ENCODE measurements at regions not wholly inside any gene's neighbourhood (a gene's known extent, or its start where the extent isn't known, plus 50 kb on each side); places are given as distances from the start of the nearest gene placed in this dataset.
A peak's percentile ranks its signal among the peaks of the same experiment; 100 is the strongest.

DNA sequence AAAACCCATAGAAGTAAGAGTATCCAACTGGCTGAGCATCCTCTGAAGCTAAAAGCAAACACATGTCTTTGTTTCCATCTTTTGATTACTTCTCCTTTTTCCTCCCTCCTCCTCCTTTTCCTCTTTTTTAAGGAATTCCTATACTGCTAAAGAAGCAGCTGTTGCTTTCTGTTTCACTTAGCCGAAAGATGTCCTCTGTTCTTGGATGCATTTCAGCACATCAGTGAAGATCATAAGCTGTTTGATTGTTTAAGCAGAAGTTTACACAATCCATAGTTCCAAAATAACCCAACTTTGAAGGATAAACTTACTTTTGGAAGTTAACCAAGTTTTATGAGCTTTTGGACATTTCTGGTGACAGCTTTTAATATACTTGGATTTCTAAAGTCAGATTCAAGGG is 55.1 kb upstream of the TNIP3 start:
- H3K79me2 ChIP-seq (ENCODE audit: insufficient read depth): no peaks in the 10 kb centered on the region
- 93 to 100% methylated on average over 1 of the region's 1 CpG for WGBS, 2 experiments (ENCODE audit: low coverage in 1 of 2, low lambda C conversion rate in 2 of 2, missing lambda C conversion rate in 2 of 2)
- H3K9me2 ChIP-seq (ENCODE audit: insufficient read depth): no peaks in the 10 kb centered on the region
- no peak overlapping the region for H3K27ac ChIP-seq
- peaks cover 16% of the 10 kb centered on the region for H3F3A ChIP-seq (ENCODE audit: insufficient read depth)
- H3K27me3 ChIP-seq (replicated peaks; ENCODE audit: insufficient read depth): no peaks in the 10 kb centered on the region
- no peak overlapping the region for H3K4me2 ChIP-seq (ENCODE audit: unreplicated experiment)
- DNase-seq: no peak
- H2AFZ ChIP-seq: no peak overlapping the region
- peaks cover 15% of the 10 kb centered on the region for H3K4me1 ChIP-seq (ENCODE audit: insufficient read depth)
- in situ Hi-C loops (cut with MboI): no loop called here
- H3K9ac ChIP-seq: no peak overlapping the region
- no peaks in the 10 kb centered on the region for H4K20me1 ChIP-seq (ENCODE audit: insufficient read depth)
- no peaks in the 10 kb centered on the region for H3K36me3 ChIP-seq (ENCODE audit: low read depth)
- H3K9me3 ChIP-seq (ENCODE audit: low read depth): no peaks in the 10 kb centered on the region
- H3K4me3 ChIP-seq: no peak overlapping the region
- no peak for TF ChIP-seq EZH2 (IDR thresholded peaks at IDR 0.05; ENCODE audit: insufficient read depth, poor library complexity, severe bottlenecking)
- no peak for TF ChIP-seq EZH2phosphoT487 (IDR thresholded peaks at IDR 0.05; ENCODE audit: insufficient read depth, low read depth)

DNA sequence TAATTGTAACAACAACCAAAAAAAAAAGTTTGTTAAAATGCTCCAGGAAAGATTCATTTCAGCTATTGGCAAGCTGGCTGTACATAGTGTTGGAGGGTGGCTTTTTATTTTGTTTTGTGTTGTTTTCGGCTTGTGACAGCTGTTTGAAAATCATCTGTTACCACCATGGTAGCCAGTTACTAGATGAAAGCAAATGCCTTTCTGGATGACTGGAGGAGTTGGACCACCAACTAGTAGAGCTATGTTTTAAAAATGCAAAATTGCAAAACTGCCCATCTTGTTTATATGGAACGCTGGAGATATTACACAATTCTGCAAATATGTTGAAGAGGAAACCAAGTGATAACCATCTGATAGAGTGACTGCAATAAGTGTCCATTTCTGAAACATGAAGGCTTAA is 53.2 kb upstream of the TNIP3 start:
- Histone ChIP-seq H3K9me3 (ENCODE audit: low read depth) (no peaks in the 10 kb centered on the region), H3K79me2 (ENCODE audit: insufficient read depth) (no peaks in the 10 kb centered on the region), H3K4me3 (peak overlapping the region; percentile 38), H2AFZ (peak overlapping the region; percentile 49), H3K9me2 (ENCODE audit: insufficient read depth) (no peaks in the 10 kb centered on the region), H4K20me1 (ENCODE audit: insufficient read depth) (no peaks in the 10 kb centered on the region), H3F3A (ENCODE audit: insufficient read depth) (peaks cover 16% of the 10 kb centered on the region), H3K27me3 (replicated peaks; ENCODE audit: insufficient read depth) (no peaks in the 10 kb centered on the region), H3K9ac (no peak overlapping the region), H3K4me1 (ENCODE audit: insufficient read depth) (peaks cover 21% of the 10 kb centered on the region), H3K36me3 (ENCODE audit: low read depth) (no peaks in the 10 kb centered on the region), H3K4me2 (ENCODE audit: unreplicated experiment) (peak overlapping the region; percentile 63), H3K27ac (peak overlapping the region; percentile 35)
- DNase-seq: peak; percentile 76
- TF ChIP-seq EZH2 (IDR thresholded peaks at IDR 0.05; ENCODE audit: insufficient read depth, poor library complexity, severe bottlenecking) (no peak), EZH2phosphoT487 (IDR thresholded peaks at IDR 0.05; ENCODE audit: insufficient read depth, low read depth) (no peak)
- in situ Hi-C loops (cut with MboI): no loop called here
- 4 to 5% methylated on average over 2 of the region's 2 CpGs for WGBS, 2 experiments (ENCODE audit: low coverage in 1 of 2, low lambda C conversion rate in 2 of 2, missing lambda C conversion rate in 2 of 2)

DNA sequence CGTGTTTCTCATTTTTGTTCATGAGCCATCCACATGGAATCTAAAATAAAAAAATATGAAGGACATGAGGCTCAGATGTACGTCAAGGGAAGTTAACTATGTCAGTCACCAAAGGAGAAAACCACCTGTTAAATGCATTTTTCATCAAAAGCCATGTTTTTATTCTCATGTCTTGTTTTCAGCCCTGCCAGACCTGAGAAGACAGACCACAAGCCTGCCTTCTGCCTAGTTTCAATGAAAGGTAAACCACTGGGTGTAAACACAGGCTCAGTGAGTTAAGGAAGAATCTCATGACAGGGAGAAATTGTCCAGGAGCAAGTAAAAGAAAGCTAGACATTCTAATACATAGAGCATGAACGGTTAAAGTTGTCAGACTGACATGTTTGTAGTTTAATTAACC is 52.3 kb upstream of the TNIP3 start:
- in situ Hi-C loops (cut with MboI): no loop called here
- Histone ChIP-seq H3K36me3 (ENCODE audit: low read depth) (no peaks in the 10 kb centered on the region), H3K9ac (no peak overlapping the region), H3K4me3 (no peak overlapping the region), H2AFZ (no peak overlapping the region; the same call in 1 of the 2 replicates), H3F3A (ENCODE audit: insufficient read depth) (peaks cover 16% of the 10 kb centered on the region), H3K27me3 (replicated peaks; ENCODE audit: insufficient read depth) (no peaks in the 10 kb centered on the region), H3K9me2 (ENCODE audit: insufficient read depth) (no peaks in the 10 kb centered on the region), H4K20me1 (ENCODE audit: insufficient read depth) (no peaks in the 10 kb centered on the region), H3K27ac (no peak overlapping the region), H3K4me2 (ENCODE audit: unreplicated experiment) (no peak overlapping the region), H3K79me2 (ENCODE audit: insufficient read depth) (no peaks in the 10 kb centered on the region), H3K9me3 (ENCODE audit: low read depth) (no peaks in the 10 kb centered on the region), H3K4me1 (ENCODE audit: insufficient read depth) (peaks cover 21% of the 10 kb centered on the region)
- TF ChIP-seq EZH2phosphoT487 (IDR thresholded peaks at IDR 0.05; ENCODE audit: insufficient read depth, low read depth): no peak
- no peak for TF ChIP-seq EZH2 (IDR thresholded peaks at IDR 0.05; ENCODE audit: insufficient read depth, poor library complexity, severe bottlenecking)
- WGBS, 2 experiments (ENCODE audit: low coverage in 1 of 2, low lambda C conversion rate in 2 of 2, missing lambda C conversion rate in 2 of 2): 87 to 92% methylated on average over 3 of the region's 3 CpGs
- DNase-seq: no peak

DNA sequence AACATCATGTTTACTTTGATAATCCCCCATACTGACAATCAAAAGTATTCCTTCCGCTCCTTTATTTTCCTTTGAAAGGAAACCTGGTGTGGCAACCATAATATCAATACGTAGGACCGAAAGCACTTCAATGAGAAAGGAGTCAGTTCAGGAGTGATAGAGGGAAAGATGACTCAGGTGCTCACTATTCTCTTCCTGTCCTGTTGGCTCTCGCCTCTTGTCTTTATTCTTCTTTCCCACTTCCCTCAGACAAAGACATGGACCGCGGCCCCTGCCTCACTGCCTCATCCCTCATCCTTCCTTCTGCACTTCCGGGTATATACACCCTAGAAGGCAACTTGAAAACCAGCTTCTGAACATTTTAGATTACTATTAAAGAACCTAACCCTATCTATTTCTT is 49.8 kb upstream of the TNIP3 start:
- H3K9ac ChIP-seq: no peak overlapping the region
- in situ Hi-C loops (cut with MboI): no loop called here
- H3F3A ChIP-seq (ENCODE audit: insufficient read depth): peaks cover 16% of the 10 kb centered on the region
- no peak for TF ChIP-seq EZH2phosphoT487 (IDR thresholded peaks at IDR 0.05; ENCODE audit: insufficient read depth, low read depth)
- no peak for TF ChIP-seq EZH2 (IDR thresholded peaks at IDR 0.05; ENCODE audit: insufficient read depth, poor library complexity, severe bottlenecking)
- H3K4me3 ChIP-seq: no peak overlapping the region
- H3K9me2 ChIP-seq (ENCODE audit: insufficient read depth): no peaks in the 10 kb centered on the region
- DNase-seq: no peak
- WGBS, 2 experiments (ENCODE audit: low coverage in 1 of 2, low lambda C conversion rate in 2 of 2, missing lambda C conversion rate in 2 of 2): 91 to 96% methylated on average over 7 of the region's 7 CpGs
- peaks cover 21% of the 10 kb centered on the region for H3K4me1 ChIP-seq (ENCODE audit: insufficient read depth)
- H2AFZ ChIP-seq: no peak overlapping the region
- no peaks in the 10 kb centered on the region for H4K20me1 ChIP-seq (ENCODE audit: insufficient read depth)
- H3K27me3 ChIP-seq (replicated peaks; ENCODE audit: insufficient read depth): no peaks in the 10 kb centered on the region
- no peaks in the 10 kb centered on the region for H3K36me3 ChIP-seq (ENCODE audit: low read depth)
- H3K79me2 ChIP-seq (ENCODE audit: insufficient read depth): no peaks in the 10 kb centered on the region
- no peak overlapping the region for H3K27ac ChIP-seq
- no peaks in the 10 kb centered on the region for H3K9me3 ChIP-seq (ENCODE audit: low read depth)
- H3K4me2 ChIP-seq (ENCODE audit: unreplicated experiment): no peak overlapping the region

All from GM23248 (cell line).